Glutamatergic neuron (in vitro differentiated cells): ENCODE measurements at regions not wholly inside any gene's neighbourhood (a gene's known extent, or its start where the extent isn't known, plus 50 kb on each side); places are given as distances from the start of the nearest gene placed in this dataset.

Experiments used
- DNase-seq: peaks from one replicate; pipeline ENCODE4 v3.0.0; 2022
- H3K27ac Mint-ChIP-seq: one replicate; pipeline ENCODE4 v1.8.0; 2020; ENCODE audit warnings: mild to moderate bottlenecking, mixed read lengths, inconsistent platforms; ENCODE audit not compliant: unreplicated experiment
- H3K27me3 Mint-ChIP-seq: one replicate; pipeline ENCODE4 v1.8.0; 2020; ENCODE audit warnings: mild to moderate bottlenecking, moderate library complexity, mixed read lengths, inconsistent platforms; ENCODE audit not compliant: unreplicated experiment
- H3K36me3 Mint-ChIP-seq: one replicate; pipeline ENCODE4 v1.8.0; 2020; ENCODE audit warnings: mild to moderate bottlenecking, mixed read lengths, inconsistent platforms; ENCODE audit not compliant: unreplicated experiment
- H3K4me1 Mint-ChIP-seq: one replicate; pipeline ENCODE4 v1.8.0; 2020; ENCODE audit warnings: mild to moderate bottlenecking, low read depth, mixed read lengths, inconsistent platforms; ENCODE audit not compliant: unreplicated experiment
- H3K4me3 Mint-ChIP-seq: one replicate; pipeline ENCODE4 v1.8.0; 2020; ENCODE audit warnings: mild to moderate bottlenecking, mixed read lengths, inconsistent platforms; ENCODE audit not compliant: unreplicated experiment
- H3K9me3 Mint-ChIP-seq: one replicate; pipeline ENCODE4 v1.8.0; 2020; ENCODE audit warnings: mild to moderate bottlenecking, moderate library complexity, mixed read lengths, inconsistent platforms; ENCODE audit not compliant: unreplicated experiment
- CTCF ChIP-seq: fragments of 200-600 bp; sonication (generic); IDR thresholded peaks from one replicate; pipeline ENCODE4 v1.5.0; 2021; ENCODE audit not compliant: partially characterized antibody, unreplicated experiment

GRCh38 chr7:54330216-54330800 lies 211.9 kb upstream of the VSTM2A start:
- DNase-seq = no peak
- H3K4me1 Mint-ChIP-seq = no peaks in the 10 kb centered on the region
- H3K36me3 Mint-ChIP-seq = no peaks in the 10 kb centered on the region
- no peaks in the 10 kb centered on the region for H3K9me3 Mint-ChIP-seq
- H3K27ac Mint-ChIP-seq = no peak overlapping the region
- no peaks in the 10 kb centered on the region for H3K27me3 Mint-ChIP-seq
- H3K4me3 Mint-ChIP-seq = no peak overlapping the region
- no peak for TF ChIP-seq CTCF

GRCh38 chr7:54331311-54331710 lies 210.9 kb upstream of the VSTM2A start:
- Mint-ChIP-seq H3K4me1 (peaks cover 3% of the 10 kb centered on the region), H3K36me3 (no peaks in the 10 kb centered on the region), H3K9me3 (no peaks in the 10 kb centered on the region), H3K27ac (no peak overlapping the region), H3K27me3 (no peaks in the 10 kb centered on the region), H3K4me3 (no peak overlapping the region)
- no peak for TF ChIP-seq CTCF
- DNase-seq = no peak

- H3K36me3 Mint-ChIP-seq = no peaks in the 10 kb centered on the region
- no peak overlapping the region for H3K4me3 Mint-ChIP-seq
- no peak for TF ChIP-seq CTCF
- H3K9me3 Mint-ChIP-seq = peaks cover 1% of the 10 kb centered on the region
- no peaks in the 10 kb centered on the region for H3K27me3 Mint-ChIP-seq
- peaks cover 10% of the 10 kb centered on the region for H3K4me1 Mint-ChIP-seq
- DNase-seq = no peak
- H3K27ac Mint-ChIP-seq = no peak overlapping the region
These were observed 209.9 kb upstream of the VSTM2A start for GRCh38 chr7:54332301-54332700.

GRCh38 chr7:54333952-54334351 lies 208.2 kb upstream of the VSTM2A start:
- Mint-ChIP-seq H3K4me1 (peaks cover 21% of the 10 kb centered on the region), H3K36me3 (no peaks in the 10 kb centered on the region), H3K9me3 (peaks cover 5% of the 10 kb centered on the region), H3K27me3 (no peaks in the 10 kb centered on the region), H3K27ac (no peak overlapping the region), H3K4me3 (no peak overlapping the region)
- TF ChIP-seq CTCF = no peak
- no peak for DNase-seq

- DNase-seq = no peak
- Mint-ChIP-seq H3K9me3 (peaks cover 5% of the 10 kb centered on the region), H3K4me3 (no peak overlapping the region), H3K27ac (peak overlapping the region; percentile 89), H3K27me3 (no peaks in the 10 kb centered on the region), H3K36me3 (no peaks in the 10 kb centered on the region), H3K4me1 (peaks cover 24% of the 10 kb centered on the region)
- no peak for TF ChIP-seq CTCF
These were observed 205.4 kb upstream of the VSTM2A start for GRCh38 chr7:54336800-54337199.
